Activated B cell treated with CpG ODN at 0.5 μM for 24 hours (primary cell): ENCODE measurements at regions not wholly inside any gene's neighbourhood (a gene's known extent, or its start where the extent isn't known, plus 50 kb on each side); places are given as distances from the start of the nearest gene placed in this dataset.

Experiments used
- ATAC-seq: fragments of 200-7000 bp; cut with Tn5 transposase; one replicate; pipeline ENCODE4 v1.10.0; 2021; ENCODE audit warnings: low read depth, mild to moderate bottlenecking, moderate library complexity
- CTCF ChIA-PET: fragments of 350-600 bp; sonication (Branson Sonifier 250); formaldehyde crosslinking; loops from one replicate; lab custom pipeline; 2021; ENCODE audit warnings: antibody characterized with exemption; lab: Charles Lee
- POLR2A ChIA-PET: fragments of 350-600 bp; sonication (Branson Sonifier 250); formaldehyde crosslinking; loops from one replicate; lab custom pipeline; 2021; ENCODE audit warnings: antibody characterized with exemption; lab: Charles Lee
- DNase-seq: peaks from one replicate; pipeline ENCODE4 v3.0.0; 2022
- H3K27ac Mint-ChIP-seq: one replicate; pipeline ENCODE4 v1.8.0; 2020; ENCODE audit warnings: mixed read lengths
- H3K27me3 Mint-ChIP-seq: one replicate; pipeline ENCODE4 v1.8.0; 2021; ENCODE audit warnings: mixed read lengths
- H3K36me3 Mint-ChIP-seq: one replicate; pipeline ENCODE4 v1.8.0; 2021; ENCODE audit warnings: low read depth, mixed read lengths
- H3K4me1 Mint-ChIP-seq: one replicate; pipeline ENCODE4 v1.8.0; 2021; ENCODE audit warnings: mixed read lengths
- H3K4me3 Mint-ChIP-seq: one replicate; pipeline ENCODE4 v1.8.0; 2020; ENCODE audit warnings: mild to moderate bottlenecking, mixed read lengths
- H3K9me3 Mint-ChIP-seq: one replicate; pipeline ENCODE4 v1.8.0; 2020; ENCODE audit warnings: mixed read lengths
- CTCF ChIP-seq: fragments of 200-600 bp; IDR thresholded peaks from one replicate; pipeline ENCODE4 v1.8.0; 2022; ENCODE audit warnings: antibody characterized with exemption, mild to moderate bottlenecking
- intact Hi-C: fragments of 100-400 bp; cut with micrococcal nuclease; formaldehyde crosslinking; loops from one replicate; pipeline ENCODE4 v1.15.1; 2024

- H3K27me3 Mint-ChIP-seq: no peaks in the 10 kb centered on the region
- DNase-seq (no peak), ATAC-seq (no peak)
- no peaks in the 10 kb centered on the region for H3K36me3 Mint-ChIP-seq
- no peak for TF ChIP-seq CTCF
- ChIA-PET CTCF (no interaction called here), POLR2A (no interaction called here)
- H3K9me3 Mint-ChIP-seq: peaks cover 12% of the 10 kb centered on the region
- no peak overlapping the region for H3K27ac Mint-ChIP-seq
- intact Hi-C loops: no loop called here
- no peaks in the 10 kb centered on the region for H3K4me1 Mint-ChIP-seq
- no peak overlapping the region for H3K4me3 Mint-ChIP-seq
Measured at GRCh38 chr5:165874851-165875250, 2369.4 kb downstream of the MAT2B start.

GRCh38 chr5:165876538-165876937, 2371.1 kb downstream of the MAT2B start:
- TF ChIP-seq CTCF: no peak
- intact Hi-C loops: no loop called here
- ATAC-seq (no peak), DNase-seq (no peak)
- CTCF ChIA-PET: no interaction called here
- H3K4me3 Mint-ChIP-seq: no peak overlapping the region
- H3K4me1 Mint-ChIP-seq: no peaks in the 10 kb centered on the region
- H3K36me3 Mint-ChIP-seq: no peaks in the 10 kb centered on the region
- POLR2A ChIA-PET: no interaction called here
- no peaks in the 10 kb centered on the region for H3K27me3 Mint-ChIP-seq
- H3K9me3 Mint-ChIP-seq: peaks cover 10% of the 10 kb centered on the region
- H3K27ac Mint-ChIP-seq: no peak overlapping the region

GRCh38 chr5:165877475-165877874, 2372.1 kb downstream of the MAT2B start:
- ChIA-PET POLR2A (no interaction called here), CTCF (no interaction called here)
- Mint-ChIP-seq H3K4me1 (no peaks in the 10 kb centered on the region), H3K27ac (no peak overlapping the region), H3K4me3 (no peak overlapping the region), H3K27me3 (no peaks in the 10 kb centered on the region), H3K36me3 (no peaks in the 10 kb centered on the region), H3K9me3 (peaks cover 10% of the 10 kb centered on the region)
- ATAC-seq (no peak), DNase-seq (no peak)
- intact Hi-C loops: no loop called here
- no peak for TF ChIP-seq CTCF

GRCh38 chr5:165881259-165881658, 2375.8 kb downstream of the MAT2B start:
- Mint-ChIP-seq H3K27ac (no peak overlapping the region), H3K4me1 (no peaks in the 10 kb centered on the region), H3K9me3 (peaks cover 4% of the 10 kb centered on the region), H3K4me3 (no peak overlapping the region), H3K36me3 (no peaks in the 10 kb centered on the region), H3K27me3 (no peaks in the 10 kb centered on the region)
- no peak for TF ChIP-seq CTCF
- DNase-seq (no peak), ATAC-seq (no peak)
- ChIA-PET CTCF (no interaction called here), POLR2A (no interaction called here)
- intact Hi-C loops: no loop called here

GRCh38 chr5:165882099-165882498, 2376.7 kb downstream of the MAT2B start:
- intact Hi-C loops: no loop called here
- no peak for TF ChIP-seq CTCF
- Mint-ChIP-seq H3K4me1 (no peaks in the 10 kb centered on the region), H3K4me3 (no peak overlapping the region), H3K27ac (no peak overlapping the region), H3K27me3 (no peaks in the 10 kb centered on the region), H3K36me3 (no peaks in the 10 kb centered on the region), H3K9me3 (peaks cover 4% of the 10 kb centered on the region)
- ChIA-PET CTCF (no interaction called here), POLR2A (no interaction called here)
- ATAC-seq (no peak), DNase-seq (no peak)
